ENCODE measurements at regions not wholly inside any gene's neighbourhood (a gene's known extent, or its start where the extent isn't known, plus 50 kb on each side); places are given as distances from the start of the nearest gene placed in this dataset.

GRCh38 chr5:56674441-56674840 lies 140.9 kb upstream of the MAP3K1 start:
- TF ChIP-seq CTCF (IDR thresholded peaks at IDR 0.05) (no peak), POLR2A (IDR thresholded peaks at IDR 0.05) (no peak)

Data from testis (tissue), 2 donors.